HCT116 (cell line): ENCODE measurements at regions not wholly inside any gene's neighbourhood (a gene's known extent, or its start where the extent isn't known, plus 50 kb on each side); places are given as distances from the start of the nearest gene placed in this dataset.

Source experiments
- ATAC-seq: fragments of 200-7000 bp; cut with Tn5 transposase; 2 replicates; pipeline ENCODE4 v1.9.1; 2020; ENCODE audit warnings: mild to moderate bottlenecking, moderate library complexity
- BruUV-seq: library from RNA; stranded (reverse); fragments of 400-500 nt; replicated peaks from 2 replicates; lab custom pipeline; 2021; lab: Mats Ljungman, UMichigan
- CTCF ChIA-PET: fragments of 300-600 bp; sonication (Branson Sonifier 250); formaldehyde crosslinking; loops from one replicate; lab custom pipeline; 2021; ENCODE audit warnings: antibody characterized with exemption; lab: Charles Lee
- POLR2A ChIA-PET: fragments of 300-600, 350-600 bp; sonication (Branson Sonifier 250); formaldehyde crosslinking; loops from one replicate; lab custom pipeline; 2021; ENCODE audit warnings: antibody characterized with exemption; lab: Charles Lee
- RAD21 ChIA-PET, 2 experiments: fragments of 300-600 bp; sonication (Branson Sonifier 250); formaldehyde crosslinking; loops; one replicate each; lab custom pipeline; 2023; ENCODE audit warnings: low total read pairs in 2 of 2; ENCODE audit not compliant: uncharacterized antibody in 2 of 2, unreplicated experiment in 2 of 2, low non-redundant PET in 1 of 2; lab: Charles Lee
- DNase-seq: peaks from one replicate; pipeline ENCODE4 v3.0.0-alpha.2; 2010; ENCODE audit warnings: low read depth, low spot score
- H2AFZ ChIP-seq: fragments of 200-600 bp; shearing (Covaris generic), sonication (generic); 2 replicates; pipeline ENCODE4 v1.6.1; 2017; ENCODE audit warnings: low read depth, mixed run types, mixed read lengths, antibody characterized with exemption, low read length; ENCODE audit not compliant: poor library complexity, severe bottlenecking
- H3K27ac ChIP-seq: 2 replicates; pipeline ENCODE4 v1.5.1; 2012; ENCODE audit warnings: low read depth, low read length
- H3K27me3 ChIP-seq: fragments of 200-600 bp; sonication (generic); 2 replicates; pipeline ENCODE4 v1.6.1; 2016; ENCODE audit warnings: mixed run types, low read length, mixed read lengths; ENCODE audit not compliant: insufficient read depth
- H3K36me3 ChIP-seq, 2 experiments: fragments of 200-500 bp in 1 of 2; fragments of 200-600 bp in 1 of 2; sonication (Bioruptor generic) in 1 of 2; sonication (generic) in 1 of 2; 2 replicates each; pipeline versions ENCODE4 v1.5.1 to v1.6.1; 2014 to 2016; ENCODE audit warnings: low read length in 2 of 2, inconsistent platforms in 1 of 2, mixed read lengths in 1 of 2, mixed run types in 1 of 2; ENCODE audit not compliant: insufficient read depth in 2 of 2, control insufficient read depth in 1 of 2
- H3K4me1 ChIP-seq, 2 experiments: fragments of 200-600 bp in 1 of 2; sonication (generic) in 1 of 2; 2 replicates each; pipeline versions ENCODE4 v1.5.1 to v1.6.1; 2012 to 2017; ENCODE audit warnings: low read length in 2 of 2, inconsistent platforms in 1 of 2, mild to moderate bottlenecking in 1 of 2, mixed read lengths in 1 of 2, mixed run types in 1 of 2, moderate library complexity in 1 of 2; ENCODE audit not compliant: insufficient read depth in 2 of 2, control insufficient read depth in 1 of 2
- H3K4me2 ChIP-seq: fragments of 200-600 bp; sonication (generic); 2 replicates; pipeline ENCODE4 v1.6.1; 2017; ENCODE audit warnings: mixed run types, low read length, mixed read lengths
- H3K4me3 ChIP-seq, 2 experiments: fragments of 200-600 bp in 1 of 2; sonication (generic) in 1 of 2; replicated peaks in 1 of 2; 2 replicates each; pipeline ENCODE4 v1.5.1; 2011 to 2016; ENCODE audit warnings: low read length in 2 of 2, control low read depth in 1 of 2, low read depth in 1 of 2, mild to moderate bottlenecking in 1 of 2, mixed read lengths in 1 of 2, mixed run types in 1 of 2
- H3K79me2 ChIP-seq: fragments of 200-600 bp; sonication (generic); 2 replicates; pipeline ENCODE4 v1.6.1; 2017; ENCODE audit warnings: mild to moderate bottlenecking, mixed run types, low read length, moderate library complexity, mixed read lengths; ENCODE audit not compliant: insufficient read depth
- H3K9ac ChIP-seq: fragments of 200-600 bp; sonication (generic); 2 replicates; pipeline ENCODE4 v1.6.1; 2016; ENCODE audit warnings: low read length, mixed read lengths
- H3K9me2 ChIP-seq: fragments of 200-600 bp; sonication (generic), shearing (Covaris generic); 2 replicates; pipeline ENCODE4 v1.6.1; 2017; ENCODE audit warnings: mixed run types, mild to moderate bottlenecking, moderate library complexity; ENCODE audit not compliant: insufficient read depth
- H3K9me3 ChIP-seq, 2 experiments: fragments of 200-500 bp in 1 of 2; fragments of 200-600 bp in 1 of 2; sonication (Bioruptor generic) in 1 of 2; sonication (generic) in 1 of 2; 2 replicates each; pipeline ENCODE4 v1.6.1; 2014 to 2017; ENCODE audit warnings: low read length in 2 of 2, mixed read lengths in 2 of 2, inconsistent platforms in 1 of 2, low read depth in 1 of 2, mild to moderate bottlenecking in 1 of 2, mixed run types in 1 of 2, moderate library complexity in 1 of 2; ENCODE audit not compliant: control insufficient read depth in 1 of 2, insufficient read depth in 1 of 2
- H4K20me1 ChIP-seq: fragments of 200-600 bp; sonication (generic), shearing (Covaris generic); 2 replicates; pipeline ENCODE4 v1.6.1; 2017; ENCODE audit warnings: mixed run types, mild to moderate bottlenecking, moderate library complexity; ENCODE audit not compliant: insufficient read depth
- ATF3 ChIP-seq: IDR thresholded peaks from 2 replicates; pipeline ENCODE4 v1.6.1; 2012
- CEBPB ChIP-seq: IDR thresholded peaks from 2 replicates; pipeline ENCODE4 v1.6.1; 2012; ENCODE audit warnings: low read depth
- EZH2 ChIP-seq: fragments of 200-600 bp; sonication (generic); IDR thresholded peaks from 2 replicates; pipeline ENCODE4 v1.6.1; 2017; ENCODE audit warnings: antibody characterized with exemption, mixed run types
- POLR2A ChIP-seq: IDR thresholded peaks from 2 replicates; pipeline ENCODE4 v1.7.0; 2011; ENCODE audit warnings: borderline replicate concordance; ENCODE audit not compliant: insufficient read depth, insufficient read length; ENCODE audit errors: extremely low read depth
- POLR2AphosphoS5 ChIP-seq: IDR thresholded peaks from 2 replicates; pipeline ENCODE4 v1.6.1; 2011; ENCODE audit warnings: mild to moderate bottlenecking, low read depth, low read length, moderate library complexity
- SIN3A ChIP-seq: IDR thresholded peaks from 2 replicates; pipeline ENCODE4 v1.6.1; 2012; ENCODE audit warnings: low read depth
- YY1 ChIP-seq: IDR thresholded peaks from 2 replicates; pipeline ENCODE4 v1.6.1; 2011; ENCODE audit warnings: low read length, low read depth, moderate library complexity, mild to moderate bottlenecking; ENCODE audit not compliant: insufficient replicate concordance; ENCODE audit errors: extremely low read depth
- ZFX ChIP-seq: fragments of 450-650 bp; IDR thresholded peaks from 2 replicates; pipeline ENCODE4 v1.6.1; 2017
- intact Hi-C: fragments of 100-400 bp; cut with micrococcal nuclease; formaldehyde crosslinking; loops from 2 replicates; pipeline ENCODE4 v1.10.0; 2022
- TF ChIP-seq, protein P1 (sequence below): IDR thresholded peaks from 2 replicates; pipeline ENCODE4 v1.6.1; 2012

DNA sequence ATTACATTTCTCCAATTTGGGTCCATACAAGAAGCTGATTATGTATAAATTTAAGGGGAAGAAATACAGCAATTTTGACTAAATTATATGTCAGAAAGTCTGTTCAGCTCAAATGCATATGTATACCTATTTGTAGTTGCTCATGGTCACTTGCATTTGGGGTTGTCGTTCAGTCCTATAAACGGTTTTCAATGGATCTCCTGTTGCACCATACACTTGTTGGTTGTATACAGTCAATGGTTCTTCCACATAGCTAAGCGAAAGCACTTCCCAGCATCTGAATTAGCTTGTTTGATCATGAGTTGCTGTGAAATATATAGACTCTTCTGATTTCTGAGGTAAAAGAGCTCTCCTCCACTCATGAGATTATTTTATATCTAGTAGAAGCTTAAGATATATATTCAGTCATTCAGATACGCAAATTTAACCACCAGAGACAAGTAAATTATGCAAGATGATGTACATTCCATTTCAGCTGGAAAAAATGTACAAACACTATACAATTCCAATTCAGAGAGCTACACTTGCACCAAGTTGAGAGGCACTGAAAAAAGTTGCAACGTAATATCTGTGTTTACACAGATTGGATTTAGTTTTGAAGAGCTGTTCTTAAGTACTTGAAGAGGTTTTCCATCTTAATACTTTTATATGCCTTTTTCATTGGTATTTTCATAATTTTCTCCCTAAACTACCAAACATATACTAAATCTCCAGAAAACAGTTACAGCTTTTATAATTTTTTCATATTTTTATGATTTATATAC, 64.4 kb upstream of the POU5F2 start:
- Histone ChIP-seq H3K9ac (no peak overlapping the region), H3K9me3 (no peaks in the 10 kb centered on the region), H3K79me2 (no peaks in the 10 kb centered on the region), H3K4me3 (no peak overlapping the region), H4K20me1 (no peaks in the 10 kb centered on the region), H3K27me3 (no peaks in the 10 kb centered on the region), H3K9me2 (no peaks in the 10 kb centered on the region), H2AFZ (no peak overlapping the region), H3K36me3 (no peaks in the 10 kb centered on the region), H3K27ac (no peak overlapping the region), H3K4me2 (no peak overlapping the region), H3K4me1 (peaks cover 8 to 13% of the 10 kb centered on the region in 2 experiments)
- ChIA-PET CTCF (interaction anchor here (1.2 kb wide), 1 partner anchor 1088 kb away, joined by 3 read pairs; no protein-coding TSS in a partner anchor), POLR2A (no interaction called here), RAD21 (interaction anchor here in 1 of 2 experiments (1.0 kb wide), 1 partner anchor 1044 kb away, joined by 3 read pairs; no protein-coding TSS in a partner anchor)
- TF ChIP-seq POLR2A, result no peak
- no peak for TF ChIP-seq POLR2AphosphoS5
- TF ChIP-seq ZFX, result no peak
- TF ChIP-seq SIN3A, result no peak
- no peak for TF ChIP-seq YY1
- TF ChIP-seq EZH2, result no peak
- TF ChIP-seq, protein P1, sequence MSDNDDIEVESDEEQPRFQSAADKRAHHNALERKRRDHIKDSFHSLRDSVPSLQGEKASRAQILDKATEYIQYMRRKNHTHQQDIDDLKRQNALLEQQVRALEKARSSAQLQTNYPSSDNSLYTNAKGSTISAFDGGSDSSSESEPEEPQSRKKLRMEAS, result no peak
- TF ChIP-seq ATF3, result no peak
- TF ChIP-seq CEBPB, result no peak
- intact Hi-C loops, result loop anchor here (10.0 kb wide), 3 partner anchors 881 to 1501 kb away; no protein-coding TSS in a partner anchor
- ATAC-seq (no peak), DNase-seq (no peak)
- no TSS peak for BruUV-seq
